Brain microvascular endothelial cell (primary cell): ENCODE measurements at regions not wholly inside any gene's neighbourhood (a gene's known extent, or its start where the extent isn't known, plus 50 kb on each side); places are given as distances from the start of the nearest gene placed in this dataset.

ENCODE experiments used
- DNase-seq: peaks from one replicate; pipeline ENCODE4 v3.0.0-alpha.2; 2020
- H3K27ac ChIP-seq: fragments of 250-450 bp; sonication (Bioruptor Pico); 2 replicates; pipeline ENCODE4 v1.5.1; 2020; ENCODE audit warnings: mild to moderate bottlenecking, moderate library complexity
- H3K27me3 ChIP-seq: fragments of 250-450 bp; sonication (Bioruptor Pico); replicated peaks from 2 replicates; pipeline ENCODE4 v1.5.1; 2020; ENCODE audit warnings: mild to moderate bottlenecking
- H3K36me3 ChIP-seq: fragments of 250-450 bp; sonication (Bioruptor Pico); replicated peaks from 2 replicates; pipeline ENCODE4 v1.5.1; 2020; ENCODE audit warnings: mild to moderate bottlenecking
- H3K4me3 ChIP-seq: 2 replicates; pipeline ENCODE4 v1.5.1; 2011; ENCODE audit warnings: low read depth, mild to moderate bottlenecking, control low read depth, low read length, moderate library complexity
- CTCF ChIP-seq: IDR thresholded peaks from 2 replicates; pipeline ENCODE4 v1.5.1; 2011; ENCODE audit warnings: low read depth, mild to moderate bottlenecking, moderate library complexity, low read length, control low read depth, inconsistent platforms; ENCODE audit errors: missing control alignments
- in situ Hi-C: cut with HindIII; loops from 2 replicates; pipeline ENCODE4 v1.10.0; 2017; ENCODE audit warnings: low sequenced_read_pairs, low pct_ligation_motif_present

GRCh38 chr7:50208378-50208982 lies 96.0 kb upstream of the IKZF1 start:
- Histone ChIP-seq H3K27ac (no peak overlapping the region), H3K4me3 (no peak overlapping the region), H3K27me3 (no peaks in the 10 kb centered on the region), H3K36me3 (no peaks in the 10 kb centered on the region)
- TF ChIP-seq CTCF: no peak
- DNase-seq: no peak
- in situ Hi-C loops: no loop called here

- TF ChIP-seq CTCF: no peak
- in situ Hi-C loops: no loop called here
- no peak overlapping the region for H3K27ac ChIP-seq
- no peak for DNase-seq
- no peaks in the 10 kb centered on the region for H3K36me3 ChIP-seq
- no peak overlapping the region for H3K4me3 ChIP-seq
- no peaks in the 10 kb centered on the region for H3K27me3 ChIP-seq
Measured at GRCh38 chr7:50207686-50208255, 96.7 kb upstream of the IKZF1 start.

- no peaks in the 10 kb centered on the region for H3K36me3 ChIP-seq
- no peak overlapping the region for H3K27ac ChIP-seq
- in situ Hi-C loops: no loop called here
- no peak for TF ChIP-seq CTCF
- no peak overlapping the region for H3K4me3 ChIP-seq
- H3K27me3 ChIP-seq: no peaks in the 10 kb centered on the region
- DNase-seq: no peak
Measured at GRCh38 chr7:50207251-50207564, 97.3 kb upstream of the IKZF1 start.

- H3K4me3 ChIP-seq: no peak overlapping the region
- H3K27ac ChIP-seq: no peak overlapping the region
- in situ Hi-C loops: no loop called here
- DNase-seq: no peak
- H3K36me3 ChIP-seq: no peaks in the 10 kb centered on the region
- H3K27me3 ChIP-seq: no peaks in the 10 kb centered on the region
- no peak for TF ChIP-seq CTCF
Measured at GRCh38 chr7:50206453-50207250, 97.9 kb upstream of the IKZF1 start.

- no peak overlapping the region for H3K4me3 ChIP-seq
- H3K27me3 ChIP-seq: no peaks in the 10 kb centered on the region
- no peaks in the 10 kb centered on the region for H3K36me3 ChIP-seq
- no peak overlapping the region for H3K27ac ChIP-seq
- no peak for TF ChIP-seq CTCF
- in situ Hi-C loops: no loop called here
- no peak for DNase-seq
Measured at GRCh38 chr7:50205011-50205410, 99.5 kb upstream of the IKZF1 start.
